Breast epithelium (tissue), 4 donors: ENCODE measurements at regions not wholly inside any gene's neighbourhood (a gene's known extent, or its start where the extent isn't known, plus 50 kb on each side); places are given as distances from the start of the nearest gene placed in this dataset.

Source experiments
- DNase-seq, 2 donors: peaks; one replicate each; pipeline ENCODE4 v3.0.0-alpha.2; 2019; ENCODE audit warnings: low spot score in 2 of 2
- H3K27ac ChIP-seq, 2 donors: fragments of 200-600 bp; sonication (generic) in 1 of 2; one replicate each; pipeline ENCODE4 v1.5.1; 2016 to 2019; ENCODE audit warnings: mild to moderate bottlenecking in 1 of 2
- H3K27me3 ChIP-seq, 2 donors: fragments of 200-600 bp; sonication (generic) in 1 of 2; one replicate each; pipeline versions ENCODE4 v1.5.1 to v1.6.0; 2017 to 2019; ENCODE audit warnings: control low read depth in 1 of 2, mild to moderate bottlenecking in 1 of 2
- H3K36me3 ChIP-seq: fragments of 200-600 bp; one replicate; pipeline ENCODE4 v1.5.1; 2019
- H3K4me1 ChIP-seq, 2 donors: fragments of 200-600 bp; sonication (generic); one replicate each; pipeline ENCODE4 v1.5.1; 2016 to 2019; ENCODE audit warnings: control low read depth in 1 of 2
- H3K4me3 ChIP-seq, 3 donors: fragments of 200-600 bp; sonication (generic); 1 replicate in 2 of 3; 2 replicates in 1 of 3; pipeline ENCODE4 v1.5.1; 2016 to 2019; ENCODE audit warnings: mild to moderate bottlenecking in 3 of 3, moderate library complexity in 2 of 3
- H3K9me3 ChIP-seq, 2 donors: fragments of 200-600 bp; sonication (generic) in 1 of 2; one replicate each; pipeline ENCODE4 v1.5.1; 2016 to 2019; ENCODE audit warnings: control low read depth in 1 of 2
- POLR2A ChIP-seq: fragments of 450-650 bp; IDR thresholded peaks from one replicate; pipeline ENCODE4 v1.6.1; 2016; ENCODE audit warnings: antibody characterized with exemption, mild to moderate bottlenecking, moderate library complexity
- POLR2AphosphoS5 ChIP-seq, 3 donors: sonication (generic); formaldehyde crosslinking; IDR thresholded peaks; one replicate each; pipeline ENCODE4 v1.6.1; 2017; ENCODE audit warnings: antibody characterized with exemption in 3 of 3
- intact Hi-C: fragments of 100-400 bp; cut with DNase I; formaldehyde crosslinking; loops from one replicate; pipeline ENCODE4 v1.15.1; 2023; ENCODE audit warnings: low total_unique reads
- TF ChIP-seq, protein P1 (sequence below), 3 donors: fragments of 450-650 bp; IDR thresholded peaks; one replicate each; pipeline ENCODE4 v1.5.1; 2016 to 2017; ENCODE audit warnings: antibody characterized with exemption in 3 of 3, mild to moderate bottlenecking in 3 of 3, moderate library complexity in 3 of 3

DNA sequence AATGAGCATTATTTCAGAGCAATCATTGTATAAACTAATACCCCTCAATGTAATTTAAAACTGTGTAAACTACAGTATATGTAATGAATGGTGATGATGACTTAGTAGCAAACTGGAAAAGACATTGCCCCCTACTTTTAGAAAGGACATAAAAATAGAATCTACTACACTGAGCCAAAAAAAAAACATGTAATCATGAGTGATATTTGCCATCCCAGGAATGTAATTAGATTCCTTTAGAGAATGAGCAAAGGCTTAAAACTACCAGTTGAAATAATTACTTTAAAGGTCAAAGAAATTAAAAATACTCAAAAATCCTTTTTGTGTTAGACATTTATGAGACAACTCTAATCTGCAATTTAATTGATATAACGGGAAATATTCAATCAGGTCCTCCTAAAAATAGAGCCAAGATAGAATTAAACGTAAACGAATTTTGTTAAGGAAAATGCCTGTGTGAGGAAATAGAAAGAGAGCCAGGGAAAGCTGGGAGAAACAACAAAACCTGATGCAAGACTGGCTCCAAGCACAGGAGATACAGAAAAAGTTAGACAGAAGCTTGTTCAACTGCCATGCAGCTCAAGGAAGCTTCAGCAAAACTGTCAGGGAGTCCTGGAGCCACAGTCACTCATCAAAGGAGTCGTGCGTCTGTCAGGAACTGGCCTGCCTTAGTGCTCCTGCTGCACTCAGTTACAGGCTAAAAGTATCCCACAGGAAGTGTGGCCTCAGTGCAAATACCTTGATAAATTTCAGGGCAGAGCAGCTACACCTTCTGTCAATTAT lies 655.7 kb upstream of the INTU start:
- intact Hi-C loops = no loop called here
- H3K9me3 ChIP-seq = no peaks in the 10 kb centered on the region
- H3K36me3 ChIP-seq = no peaks in the 10 kb centered on the region
- no peak overlapping the region for H3K4me3 ChIP-seq
- no peak for DNase-seq
- no peaks in the 10 kb centered on the region for H3K27me3 ChIP-seq
- no peak overlapping the region for H3K27ac ChIP-seq
- TF ChIP-seq, protein P1, sequence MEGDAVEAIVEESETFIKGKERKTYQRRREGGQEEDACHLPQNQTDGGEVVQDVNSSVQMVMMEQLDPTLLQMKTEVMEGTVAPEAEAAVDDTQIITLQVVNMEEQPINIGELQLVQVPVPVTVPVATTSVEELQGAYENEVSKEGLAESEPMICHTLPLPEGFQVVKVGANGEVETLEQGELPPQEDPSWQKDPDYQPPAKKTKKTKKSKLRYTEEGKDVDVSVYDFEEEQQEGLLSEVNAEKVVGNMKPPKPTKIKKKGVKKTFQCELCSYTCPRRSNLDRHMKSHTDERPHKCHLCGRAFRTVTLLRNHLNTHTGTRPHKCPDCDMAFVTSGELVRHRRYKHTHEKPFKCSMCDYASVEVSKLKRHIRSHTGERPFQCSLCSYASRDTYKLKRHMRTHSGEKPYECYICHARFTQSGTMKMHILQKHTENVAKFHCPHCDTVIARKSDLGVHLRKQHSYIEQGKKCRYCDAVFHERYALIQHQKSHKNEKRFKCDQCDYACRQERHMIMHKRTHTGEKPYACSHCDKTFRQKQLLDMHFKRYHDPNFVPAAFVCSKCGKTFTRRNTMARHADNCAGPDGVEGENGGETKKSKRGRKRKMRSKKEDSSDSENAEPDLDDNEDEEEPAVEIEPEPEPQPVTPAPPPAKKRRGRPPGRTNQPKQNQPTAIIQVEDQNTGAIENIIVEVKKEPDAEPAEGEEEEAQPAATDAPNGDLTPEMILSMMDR (IDR thresholded peaks at IDR 0.05) = no peak
- TF ChIP-seq POLR2A (no peak), POLR2AphosphoS5 (IDR thresholded peaks at IDR 0.05) (no peak)
- H3K4me1 ChIP-seq = no peaks in the 10 kb centered on the region

DNA sequence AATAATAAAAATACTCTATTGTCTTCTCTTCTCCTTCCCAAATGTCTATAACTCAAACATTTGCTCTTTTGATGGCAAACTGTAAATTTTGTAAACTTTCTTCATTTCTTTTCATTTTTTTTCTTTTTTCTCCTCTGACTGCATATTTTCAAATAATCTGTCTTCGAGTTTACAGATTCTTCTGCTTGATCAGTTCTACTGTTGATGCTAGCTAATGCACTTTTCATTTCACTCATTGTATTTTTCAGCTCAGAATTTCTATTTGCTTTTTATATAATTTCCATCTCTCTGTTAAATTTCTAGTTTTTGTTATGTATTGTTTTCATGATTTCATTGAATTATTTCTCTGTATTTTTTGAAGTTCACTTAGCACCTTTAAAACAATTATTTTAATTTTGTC lies 646.8 kb upstream of the INTU start:
- no peaks in the 10 kb centered on the region for H3K27me3 ChIP-seq
- no peak overlapping the region for H3K4me3 ChIP-seq
- DNase-seq = no peak
- TF ChIP-seq, protein P1 (IDR thresholded peaks at IDR 0.05) = no peak
- no peak for TF ChIP-seq POLR2AphosphoS5 (IDR thresholded peaks at IDR 0.05)
- no peak for TF ChIP-seq POLR2A
- peaks cover 0 to 16% of the 10 kb centered on the region in 2 donors for H3K9me3 ChIP-seq
- intact Hi-C loops = no loop called here
- H3K4me1 ChIP-seq = no peaks in the 10 kb centered on the region
- H3K27ac ChIP-seq = no peak overlapping the region
- H3K36me3 ChIP-seq = no peaks in the 10 kb centered on the region

DNA sequence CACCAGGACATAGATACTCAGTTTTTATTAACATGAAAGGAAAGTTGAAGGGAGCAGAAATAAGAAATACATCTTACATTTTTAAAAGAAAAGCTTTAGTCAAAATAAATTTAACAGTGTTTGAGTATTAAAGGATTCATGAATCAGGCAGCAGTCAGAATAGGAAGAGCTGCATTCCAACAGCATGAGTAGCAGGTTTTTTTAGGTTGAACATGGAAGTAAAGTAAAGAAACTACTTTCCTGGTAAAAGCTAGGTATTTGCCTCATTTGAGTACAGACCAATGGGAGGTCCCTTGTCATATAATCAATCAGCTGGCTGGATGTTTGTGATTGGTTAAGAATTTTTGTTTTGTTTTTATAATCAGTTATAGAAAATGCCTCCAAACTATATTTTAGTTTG lies 645.9 kb upstream of the INTU start:
- Histone ChIP-seq H3K27me3 (no peaks in the 10 kb centered on the region), H3K36me3 (no peaks in the 10 kb centered on the region), H3K4me3 (no peak overlapping the region), H3K9me3 (peaks cover 0 to 16% of the 10 kb centered on the region in 2 donors), H3K27ac (no peak overlapping the region), H3K4me1 (no peaks in the 10 kb centered on the region)
- TF ChIP-seq, protein P1 (IDR thresholded peaks at IDR 0.05) = no peak
- no peak for TF ChIP-seq POLR2AphosphoS5 (IDR thresholded peaks at IDR 0.05)
- no peak for DNase-seq
- intact Hi-C loops = no loop called here

DNA sequence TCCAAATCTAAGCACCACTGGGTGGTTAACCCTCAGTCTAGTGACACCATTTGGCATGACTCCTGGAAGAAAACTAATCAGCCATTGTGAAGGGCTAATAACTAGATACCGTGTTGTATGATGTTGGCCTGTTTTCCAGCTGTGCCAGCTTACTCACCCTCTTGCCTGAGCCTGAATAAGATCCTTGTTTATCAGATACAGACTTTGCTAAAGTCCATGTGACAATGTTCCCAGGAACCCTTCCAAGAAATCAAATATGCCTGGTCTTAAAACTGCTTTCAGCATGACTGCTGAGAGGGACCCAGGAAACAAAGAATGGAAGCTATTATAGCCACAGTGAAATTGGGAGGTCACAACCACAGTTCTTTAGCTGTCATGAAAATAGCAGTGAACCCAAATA lies 640.8 kb upstream of the INTU start:
- Histone ChIP-seq H3K27ac (no peak overlapping the region), H3K9me3 (peaks cover 0 to 3% of the 10 kb centered on the region in 2 donors), H3K36me3 (no peaks in the 10 kb centered on the region), H3K27me3 (no peaks in the 10 kb centered on the region), H3K4me3 (no peak overlapping the region), H3K4me1 (no peaks in the 10 kb centered on the region)
- intact Hi-C loops = no loop called here
- no peak for DNase-seq
- TF ChIP-seq, protein P1 (IDR thresholded peaks at IDR 0.05) = no peak
- TF ChIP-seq POLR2A (no peak), POLR2AphosphoS5 (IDR thresholded peaks at IDR 0.05) (no peak)

DNA sequence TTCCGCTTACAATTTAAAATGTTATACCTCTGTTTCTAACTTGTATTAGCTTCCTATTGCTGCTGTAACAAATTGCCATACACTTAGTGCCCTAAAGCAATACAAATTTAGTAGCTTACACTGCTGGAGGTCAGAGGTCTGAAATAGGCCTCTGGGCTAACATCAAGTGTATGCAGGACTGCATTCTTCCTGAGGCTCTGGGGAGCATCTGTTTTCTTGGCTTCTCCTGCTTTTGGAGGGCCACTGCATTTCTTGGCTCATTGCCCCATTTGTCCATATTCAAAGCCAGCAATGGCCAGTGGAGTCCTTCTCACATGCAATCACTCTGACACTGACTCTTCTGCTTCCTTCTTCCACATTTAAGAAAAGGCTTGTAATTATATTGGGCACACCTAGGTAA lies 639.8 kb upstream of the INTU start:
- Histone ChIP-seq H3K27me3 (no peaks in the 10 kb centered on the region), H3K9me3 (no peaks in the 10 kb centered on the region), H3K4me3 (no peak overlapping the region), H3K36me3 (no peaks in the 10 kb centered on the region), H3K4me1 (no peaks in the 10 kb centered on the region), H3K27ac (no peak overlapping the region)
- intact Hi-C loops = no loop called here
- no peak for TF ChIP-seq POLR2A
- TF ChIP-seq POLR2AphosphoS5 (IDR thresholded peaks at IDR 0.05) = no peak
- TF ChIP-seq, protein P1 (IDR thresholded peaks at IDR 0.05) = no peak
- no peak for DNase-seq
